ENCODE measurements at regions not wholly inside any gene's neighbourhood (a gene's known extent, or its start where the extent isn't known, plus 50 kb on each side); places are given as distances from the start of the nearest gene placed in this dataset.
"Not testable (repeated sequence)": the region's sequence is repeated elsewhere in the genome, so short reads cannot be mapped to it uniquely, and the experiment has no call there.

GRCh38 chr9:22643541-22643940 is 196.9 kb downstream of the DMRTA1 start:
- no peak for DNase-seq (ENCODE audit: extremely low read depth in 1 of 11, low read depth in 9 of 11, low spot score in 4 of 11)

- DNase-seq (ENCODE audit: extremely low read depth in 1 of 11, low read depth in 9 of 11, low spot score in 4 of 11): no peak
These were observed 199.3 kb downstream of the DMRTA1 start for GRCh38 chr9:22645893-22646292.

GRCh38 chr9:22649384-22649783 is 202.8 kb downstream of the DMRTA1 start:
- no peak for DNase-seq (ENCODE audit: extremely low read depth in 1 of 11, low read depth in 9 of 11, low spot score in 4 of 11)

GRCh38 chr9:22650145-22650544 is 203.5 kb downstream of the DMRTA1 start:
- DNase-seq (ENCODE audit: extremely low read depth in 1 of 11, low read depth in 9 of 11, low spot score in 4 of 11): no peak

GRCh38 chr9:22650946-22651345 is 204.3 kb downstream of the DMRTA1 start:
- no peak for DNase-seq (ENCODE audit: extremely low read depth in 1 of 11, low read depth in 9 of 11, low spot score in 4 of 11)

- no peak for DNase-seq (ENCODE audit: extremely low read depth in 1 of 11, low read depth in 9 of 11, low spot score in 4 of 11)
These were observed 208.2 kb downstream of the DMRTA1 start for GRCh38 chr9:22654833-22655232.

- no peak for DNase-seq (ENCODE audit: extremely low read depth in 1 of 11, low read depth in 9 of 11, low spot score in 4 of 11)
These were observed 211.1 kb downstream of the DMRTA1 start for GRCh38 chr9:22657713-22658112.

- not testable (repeated sequence) for DNase-seq (ENCODE audit: extremely low read depth in 1 of 11, low read depth in 9 of 11, low spot score in 4 of 11)
These were observed 211.9 kb downstream of the DMRTA1 start for GRCh38 chr9:22658484-22658883.

- DNase-seq (ENCODE audit: extremely low read depth in 1 of 11, low read depth in 9 of 11, low spot score in 4 of 11): no peak
These were observed 235.9 kb downstream of the DMRTA1 start for GRCh38 chr9:22682536-22682935.

GRCh38 chr9:22682961-22683699 is 236.5 kb downstream of the DMRTA1 start:
- DNase-seq (ENCODE audit: extremely low read depth in 1 of 11, low read depth in 9 of 11, low spot score in 4 of 11): no peak

- no peak for DNase-seq (ENCODE audit: extremely low read depth in 1 of 11, low read depth in 9 of 11, low spot score in 4 of 11)
These were observed 237.1 kb downstream of the DMRTA1 start for GRCh38 chr9:22683700-22684075.

- DNase-seq (ENCODE audit: extremely low read depth in 1 of 11, low read depth in 9 of 11, low spot score in 4 of 11): no peak
These were observed 246.5 kb downstream of the DMRTA1 start for GRCh38 chr9:22693156-22693555.

GRCh38 chr9:22700171-22700570 is 253.5 kb downstream of the DMRTA1 start:
- no peak for DNase-seq (ENCODE audit: extremely low read depth in 1 of 11, low read depth in 9 of 11, low spot score in 4 of 11)

GRCh38 chr9:22718653-22719052 is 272.0 kb downstream of the DMRTA1 start:
- no peak for DNase-seq (ENCODE audit: extremely low read depth in 1 of 11, low read depth in 9 of 11, low spot score in 4 of 11)

- DNase-seq (ENCODE audit: extremely low read depth in 1 of 11, low read depth in 9 of 11, low spot score in 4 of 11): no peak
These were observed 275.9 kb downstream of the DMRTA1 start for GRCh38 chr9:22722492-22722891.

- DNase-seq (ENCODE audit: extremely low read depth in 1 of 11, low read depth in 9 of 11, low spot score in 4 of 11): no peak
These were observed 285.2 kb downstream of the DMRTA1 start for GRCh38 chr9:22731786-22732185.

- no peak for DNase-seq (ENCODE audit: extremely low read depth in 1 of 11, low read depth in 9 of 11, low spot score in 4 of 11)
These were observed 293.1 kb downstream of the DMRTA1 start for GRCh38 chr9:22739712-22740111.

- no peak for DNase-seq (ENCODE audit: extremely low read depth in 1 of 11, low read depth in 9 of 11, low spot score in 4 of 11)
These were observed 294.2 kb downstream of the DMRTA1 start for GRCh38 chr9:22740781-22741180.

- no peak for DNase-seq (ENCODE audit: extremely low read depth in 1 of 11, low read depth in 9 of 11, low spot score in 4 of 11)
These were observed 295.8 kb downstream of the DMRTA1 start for GRCh38 chr9:22742401-22742800.

- no peak for DNase-seq (ENCODE audit: extremely low read depth in 1 of 11, low read depth in 9 of 11, low spot score in 4 of 11)
These were observed 327.0 kb downstream of the DMRTA1 start for GRCh38 chr9:22773501-22774220.

GRCh38 chr9:22790329-22790728 is 343.7 kb downstream of the DMRTA1 start:
- no peak for DNase-seq (ENCODE audit: extremely low read depth in 1 of 11, low read depth in 9 of 11, low spot score in 4 of 11)
